ENCODE measurements at regions not wholly inside any gene's neighbourhood (a gene's known extent, or its start where the extent isn't known, plus 50 kb on each side); places are given as distances from the start of the nearest gene placed in this dataset.

DNA sequence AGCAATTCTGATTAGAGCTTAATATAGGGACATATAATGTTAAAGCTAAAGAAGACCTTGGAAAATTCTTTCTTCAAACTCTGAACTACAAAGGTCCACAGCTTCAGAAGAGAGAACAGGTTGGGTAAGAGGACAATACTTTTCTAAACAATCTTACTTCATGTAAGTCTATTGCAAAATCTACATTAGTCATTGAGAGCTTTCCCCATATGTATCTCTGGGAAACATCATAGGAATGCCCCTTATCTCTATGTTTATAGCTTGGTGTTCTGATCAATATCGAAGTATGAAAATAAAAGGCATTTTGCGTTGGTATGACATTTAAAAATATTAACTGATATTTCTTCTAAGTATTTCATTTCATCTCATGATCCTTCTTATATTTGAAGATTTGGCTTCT lies 962.6 kb downstream of the AACS start:
- in situ Hi-C loops (cut with MboI) (no loop called here), intact Hi-C loops (cut with micrococcal nuclease; ENCODE audit: unreplicated experiment) (no loop called here)
- no peak for ATAC-seq
- Histone ChIP-seq H3K36me3 (ENCODE audit: control insufficient read depth in 2 of 2, insufficient read depth in 2 of 2, low read length in 1 of 2) (no peaks in the 10 kb centered on the region), H3K27ac (ENCODE audit: control insufficient read depth, insufficient read depth) (no peak overlapping the region), H4K20me1 (ENCODE audit: control insufficient read depth, insufficient read depth) (no peaks in the 10 kb centered on the region), H3K9ac (ENCODE audit: control insufficient read depth, insufficient read depth, low read length) (no peak overlapping the region), H3K4me1 (ENCODE audit: control insufficient read depth, insufficient read depth, low read length) (no peaks in the 10 kb centered on the region), H3K4me3 (no peak overlapping the region), H3K79me2 (ENCODE audit: control insufficient read depth, insufficient read depth, low read length) (no peaks in the 10 kb centered on the region), H3K27me3 (replicated peaks in 1 of 2; ENCODE audit: control insufficient read depth in 2 of 2, insufficient read depth in 2 of 2, low read length in 1 of 2) (no peaks in the 10 kb centered on the region), H2AFZ (ENCODE audit: control insufficient read depth, low read depth, low read length) (no peak overlapping the region), H3K9me3 (replicated peaks; ENCODE audit: control insufficient read depth, insufficient read depth, low read length) (no peaks in the 10 kb centered on the region), H3K4me2 (ENCODE audit: control insufficient read depth, insufficient read depth) (no peak overlapping the region)
- no peak for DNase-seq (ENCODE audit: low read depth, low spot score)
- CTCF ChIA-PET = no interaction called here
- RAD21 ChIA-PET (ENCODE audit: unreplicated experiment) = no interaction called here
- no TSS peak for BruUV-seq (replicated peaks)
- no peak for FAIRE-seq
- TF ChIP-seq SPI1 (IDR thresholded peaks at IDR 0.05; ENCODE audit: borderline replicate concordance, insufficient read depth, low read depth, low read length) = no peak
- TF ChIP-seq SIX5 (IDR thresholded peaks at IDR 0.05; ENCODE audit: low read depth, low read length, severe bottlenecking) = no peak
- no peak for TF ChIP-seq SMAD1 (IDR thresholded peaks at IDR 0.05; ENCODE audit: low read depth, partially characterized antibody)
- TF ChIP-seq SREBF1 (IDR thresholded peaks at IDR 0.05; ENCODE audit: low read length) = no peak
- no peak for TF ChIP-seq NRF1 (conservative IDR thresholded peaks at IDR 0.05; ENCODE audit: low read depth, low read length)
- TF ChIP-seq EP300 (IDR thresholded peaks at IDR 0.05; ENCODE audit: borderline replicate concordance in 1 of 2, control insufficient read depth in 1 of 2, low read depth in 2 of 2, low read length in 2 of 2) = no peak
- TF ChIP-seq SUZ12 (IDR thresholded peaks at IDR 0.05; ENCODE audit: unreplicated experiment) = no peak
- TF ChIP-seq MTA2 (IDR thresholded peaks at IDR 0.05; ENCODE audit: low read depth) = no peak
- TF ChIP-seq MEF2B (IDR thresholded peaks at IDR 0.05; ENCODE audit: partially characterized antibody, poor library complexity, severe bottlenecking) = no peak
- TF ChIP-seq SIN3A (IDR thresholded peaks at IDR 0.05; ENCODE audit: low read depth, low read length) = no peak
- no peak for TF ChIP-seq RUNX3 (IDR thresholded peaks at IDR 0.05; ENCODE audit: low read length)
- no peak for TF ChIP-seq HSF1 (IDR thresholded peaks at IDR 0.05; ENCODE audit: low read depth, low read length)
- TF ChIP-seq, protein P1, sequence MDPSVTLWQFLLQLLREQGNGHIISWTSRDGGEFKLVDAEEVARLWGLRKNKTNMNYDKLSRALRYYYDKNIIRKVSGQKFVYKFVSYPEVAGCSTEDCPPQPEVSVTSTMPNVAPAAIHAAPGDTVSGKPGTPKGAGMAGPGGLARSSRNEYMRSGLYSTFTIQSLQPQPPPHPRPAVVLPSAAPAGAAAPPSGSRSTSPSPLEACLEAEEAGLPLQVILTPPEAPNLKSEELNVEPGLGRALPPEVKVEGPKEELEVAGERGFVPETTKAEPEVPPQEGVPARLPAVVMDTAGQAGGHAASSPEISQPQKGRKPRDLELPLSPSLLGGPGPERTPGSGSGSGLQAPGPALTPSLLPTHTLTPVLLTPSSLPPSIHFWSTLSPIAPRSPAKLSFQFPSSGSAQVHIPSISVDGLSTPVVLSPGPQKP (IDR thresholded peaks at IDR 0.05; ENCODE audit: low read depth, low read length) = no peak
- no peak for TF ChIP-seq RAD51 (IDR thresholded peaks at IDR 0.05)
- TF ChIP-seq E2F4 (IDR thresholded peaks at IDR 0.05; ENCODE audit: low read depth, low read length) = no peak
- no peak for TF ChIP-seq ATF7 (IDR thresholded peaks at IDR 0.05; ENCODE audit: low read depth)
- no peak for TF ChIP-seq NFXL1 (IDR thresholded peaks at IDR 0.05; ENCODE audit: borderline replicate concordance)
- TF ChIP-seq ESRRA (IDR thresholded peaks at IDR 0.05; ENCODE audit: low read length) = no peak
- TF ChIP-seq POLR2A (IDR thresholded peaks at IDR 0.05; ENCODE audit: low read depth, low read length) = no peak
- no peak for TF ChIP-seq ZBED1 (IDR thresholded peaks at IDR 0.05; ENCODE audit: borderline replicate concordance)
- POLR2A ChIA-PET = no interaction called here
- 19% methylated on average over 2 of the region's 2 CpGs for WGBS (ENCODE audit: insufficient coverage, insufficient replicate concordance, low lambda C conversion rate, missing lambda C conversion rate)
- SMC1A ChIA-PET (ENCODE audit: uncharacterized antibody, unreplicated experiment) = interaction anchor here (1.0 kb wide), 1 partner anchor 9 kb away, joined by 3 read pairs; no protein-coding TSS in a partner anchor
